ENCODE measurements at regions not wholly inside any gene's neighbourhood (a gene's known extent, or its start where the extent isn't known, plus 50 kb on each side); places are given as distances from the start of the nearest gene placed in this dataset.
A peak's percentile ranks its signal among the peaks of the same experiment; 100 is the strongest.
"Not testable (repeated sequence)": the region's sequence is repeated elsewhere in the genome, so short reads cannot be mapped to it uniquely, and the experiment has no call there.

DNA sequence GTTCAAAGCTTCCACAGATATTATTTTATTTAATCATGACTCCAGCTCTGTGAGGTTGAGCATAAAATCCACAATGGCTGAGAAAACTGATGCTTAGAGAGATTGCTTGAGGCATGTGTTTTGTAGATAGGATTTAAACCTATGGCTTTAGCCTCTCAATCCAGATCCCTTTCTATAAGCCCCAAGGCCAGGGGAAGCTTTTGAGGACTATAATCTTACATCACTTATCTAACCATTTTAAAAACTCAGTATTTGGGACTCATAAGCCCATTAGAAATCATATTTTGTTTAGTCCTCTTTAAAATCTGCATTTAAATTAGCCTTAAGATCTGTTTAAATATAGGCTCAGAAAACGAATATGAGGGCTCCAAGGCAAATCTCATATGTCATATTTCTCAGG, 135.4 kb upstream of the SERPINE2 start:
- DNase-seq: no peak

DNA sequence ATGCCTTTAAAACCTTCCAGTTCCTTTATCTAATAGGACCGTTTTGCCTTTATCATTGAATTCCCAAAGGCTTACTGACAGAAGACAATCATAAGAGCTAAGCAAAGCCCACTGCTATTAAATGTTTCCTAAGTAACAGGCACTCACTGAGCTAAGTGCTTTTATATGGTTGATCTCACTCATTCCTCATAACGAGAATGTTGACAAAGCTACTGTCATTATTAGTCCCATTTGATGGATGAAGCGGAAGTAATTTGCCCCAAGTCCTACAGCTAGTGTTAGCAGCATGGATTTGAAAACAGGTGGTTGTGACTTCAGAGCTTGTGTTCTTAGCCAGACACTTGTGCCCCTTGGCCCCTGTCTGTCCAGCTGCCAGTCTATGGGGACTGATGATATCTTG, 134.8 kb upstream of the SERPINE2 start:
- peak; percentile 59 for DNase-seq

DNA sequence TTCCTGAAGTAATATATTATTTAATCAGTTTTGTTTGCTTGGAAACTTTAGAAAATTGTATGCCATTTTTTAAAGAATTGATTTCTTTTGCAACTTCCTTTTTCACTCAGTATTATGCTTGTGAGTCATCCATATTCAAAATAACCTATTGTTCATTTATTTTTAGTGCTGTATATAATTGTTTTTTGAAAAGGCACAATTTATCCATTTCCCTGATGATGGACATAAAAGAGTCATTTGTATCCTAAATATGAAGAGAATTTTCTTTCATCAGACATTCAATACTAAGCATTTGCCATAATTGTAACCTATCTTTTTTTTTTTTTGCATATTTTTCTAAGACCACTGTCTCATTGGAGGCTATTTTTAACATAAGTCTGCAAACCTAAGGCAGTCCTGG, 134.1 kb upstream of the SERPINE2 start:
- no peak for DNase-seq

DNA sequence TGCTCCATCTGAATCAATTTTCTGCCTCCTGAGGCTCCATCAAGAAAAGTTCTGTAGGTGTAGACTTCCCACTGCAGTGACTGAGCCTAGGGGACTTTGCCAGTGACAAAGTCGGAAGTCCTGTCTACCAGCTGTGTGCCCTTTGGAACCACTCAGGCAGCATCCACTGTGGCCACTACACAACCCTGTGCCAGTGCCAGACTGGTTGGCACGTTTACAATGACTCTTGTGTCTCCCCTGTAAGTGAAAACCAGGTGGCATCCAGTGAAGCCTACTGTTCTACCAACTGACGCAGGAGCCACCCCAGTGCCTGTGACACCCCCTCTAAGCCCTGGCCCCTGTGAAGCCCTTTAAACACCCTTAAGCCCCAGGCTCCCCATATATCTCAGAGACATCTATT, 132.1 kb upstream of the SERPINE2 start:
- DNase-seq: no peak

DNA sequence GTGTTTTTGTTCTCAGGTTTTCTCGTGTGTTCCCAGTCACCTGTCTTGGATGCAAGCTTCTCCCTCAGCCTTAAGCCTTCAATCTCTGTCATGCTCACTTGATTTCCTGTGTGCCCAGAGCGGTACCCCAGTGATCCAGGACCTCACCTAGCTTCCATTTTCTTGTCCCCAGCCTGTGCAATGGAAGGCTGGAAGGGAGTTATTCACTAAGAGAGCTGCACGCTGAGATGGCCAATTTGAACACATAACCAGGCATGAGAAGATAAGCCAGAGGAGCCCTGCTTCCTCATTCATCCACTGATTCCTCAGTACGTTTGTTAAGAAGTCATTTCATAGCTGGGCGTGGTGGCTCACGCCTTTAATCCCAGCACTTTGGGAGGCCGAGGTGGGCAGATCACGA, 130.8 kb upstream of the SERPINE2 start:
- no peak for DNase-seq

DNA sequence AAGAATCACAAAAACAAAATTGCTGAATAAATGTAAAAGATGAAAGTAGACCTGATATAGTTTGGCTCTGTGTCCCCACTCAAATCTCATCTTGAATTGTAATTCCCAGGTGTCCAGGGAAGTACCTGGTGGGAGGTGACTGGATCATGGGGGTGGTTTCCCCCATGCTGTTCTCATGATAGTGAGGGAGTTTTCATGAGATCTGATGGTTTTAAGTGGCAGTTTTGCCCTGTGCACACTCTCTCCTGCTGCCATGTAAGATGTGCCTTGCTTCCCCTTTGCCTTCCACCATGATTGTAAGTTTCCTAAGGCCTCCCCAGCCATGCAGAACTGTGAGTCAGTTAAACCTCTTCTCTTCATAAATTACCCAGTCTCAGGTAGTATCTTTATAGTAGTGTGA, 128.7 kb upstream of the SERPINE2 start:
- not testable (repeated sequence) for DNase-seq

DNA sequence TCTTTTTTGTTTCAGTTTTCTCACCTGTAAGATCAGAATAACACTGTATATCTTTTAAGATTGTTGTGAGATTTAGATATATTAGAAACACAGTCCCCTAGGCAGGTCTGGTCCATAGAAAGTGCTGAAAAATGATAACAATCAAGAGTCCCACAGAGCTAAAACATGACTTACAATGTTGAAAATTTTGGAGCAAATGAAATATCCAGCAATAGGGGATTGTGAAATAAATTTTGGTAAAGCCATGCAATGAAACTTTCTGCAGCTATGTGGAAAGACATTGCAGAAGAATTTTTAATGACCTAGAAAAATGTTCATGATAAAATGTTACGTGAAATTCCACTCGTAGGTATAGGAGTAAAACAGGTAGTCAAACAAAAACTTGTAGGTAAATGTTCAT, 127.6 kb upstream of the SERPINE2 start:
- no peak for DNase-seq

DNA sequence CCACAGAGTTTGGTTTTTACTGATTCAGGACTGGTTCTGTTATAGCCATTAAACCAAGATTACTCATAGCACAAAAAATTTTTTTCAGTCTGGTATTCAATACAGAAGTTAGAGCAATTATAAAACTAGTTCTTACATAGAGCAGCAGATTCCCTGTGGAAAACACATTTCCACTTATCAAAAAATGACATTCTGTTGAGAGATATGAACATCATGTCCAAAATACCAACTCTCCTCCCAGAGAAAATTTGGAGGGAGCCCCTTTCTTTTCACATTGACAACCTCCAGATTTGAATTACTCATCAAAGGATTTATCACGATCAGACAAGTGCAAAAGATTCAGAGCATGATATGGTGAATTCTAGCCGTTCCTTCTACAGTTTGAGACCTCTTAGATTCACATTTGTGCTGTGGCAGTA, 126.8 kb upstream of the SERPINE2 start:
- DNase-seq: no peak

DNA sequence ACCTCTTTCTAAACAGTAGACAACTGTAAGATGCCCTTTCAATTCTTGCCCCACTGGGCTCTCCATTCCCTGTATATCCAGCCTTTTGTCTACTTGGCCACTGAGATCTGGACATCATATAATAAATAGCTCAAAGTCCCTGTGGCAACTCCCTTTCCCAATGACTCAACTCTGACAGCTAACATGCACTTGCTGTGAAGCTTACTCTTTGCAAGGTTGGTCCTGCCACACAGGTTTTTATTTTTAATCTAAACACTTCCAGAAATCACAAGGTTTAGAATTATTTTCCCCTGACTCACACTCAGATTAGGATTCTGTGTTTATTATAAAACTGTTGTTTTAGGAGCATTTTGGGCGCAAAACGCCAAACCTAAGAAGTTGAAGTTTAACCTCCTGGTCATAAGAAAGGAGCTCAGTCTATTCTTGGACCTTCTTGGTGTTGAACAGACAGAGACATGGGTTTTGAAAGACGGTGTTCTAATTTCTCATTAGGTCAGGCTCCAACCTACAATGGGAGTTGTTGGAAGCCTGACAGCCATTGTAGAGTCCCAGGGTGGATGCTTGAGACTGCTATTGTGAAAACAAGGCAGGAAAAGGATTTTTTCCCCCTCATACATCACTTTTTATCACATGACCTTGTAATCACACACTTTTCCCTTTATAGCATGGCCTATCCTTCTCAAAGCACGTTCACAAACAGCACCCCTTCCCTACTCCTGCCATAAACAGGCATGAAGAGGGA, 124.7 kb upstream of the SERPINE2 start:
- no peak for DNase-seq

DNA sequence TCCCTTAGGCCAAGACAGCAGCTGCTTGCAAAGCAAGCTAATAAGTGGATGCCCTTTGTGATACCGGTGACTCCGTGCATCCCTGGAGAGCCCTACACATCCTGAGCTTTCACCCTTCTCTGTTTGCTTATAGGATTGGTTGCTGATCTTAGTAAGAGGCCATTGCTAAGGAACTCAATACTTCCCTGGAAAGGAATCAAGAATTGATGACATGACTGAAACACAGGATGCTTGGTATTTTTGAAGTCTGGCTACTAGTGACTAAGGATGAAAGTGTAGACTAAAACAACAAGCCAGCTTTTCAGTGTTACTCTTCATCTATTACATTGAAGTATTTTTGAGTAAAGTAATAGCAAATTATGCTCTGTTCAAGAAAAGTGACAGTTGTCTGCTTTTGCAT, 123.0 kb upstream of the SERPINE2 start:
- no peak for DNase-seq

DNA sequence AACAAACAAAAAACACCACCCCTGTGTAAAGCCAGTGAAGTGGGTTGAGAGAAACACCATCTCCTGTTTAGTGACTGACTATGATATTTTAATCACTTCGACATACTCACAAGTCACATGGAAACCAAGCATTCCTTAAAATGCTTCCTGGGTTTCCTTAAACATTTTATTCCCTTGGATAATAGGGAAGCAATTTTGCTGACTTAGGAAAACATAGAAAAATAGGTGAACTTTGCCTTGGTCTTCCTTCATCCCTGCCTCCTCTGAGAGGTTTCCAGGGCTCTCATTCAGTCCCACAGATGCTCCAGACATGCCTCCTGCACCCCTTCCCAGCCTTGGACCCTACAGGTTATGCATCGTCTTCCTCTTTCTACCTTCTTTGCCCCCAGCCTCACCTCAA, 122.6 kb upstream of the SERPINE2 start:
- no peak for DNase-seq

DNA sequence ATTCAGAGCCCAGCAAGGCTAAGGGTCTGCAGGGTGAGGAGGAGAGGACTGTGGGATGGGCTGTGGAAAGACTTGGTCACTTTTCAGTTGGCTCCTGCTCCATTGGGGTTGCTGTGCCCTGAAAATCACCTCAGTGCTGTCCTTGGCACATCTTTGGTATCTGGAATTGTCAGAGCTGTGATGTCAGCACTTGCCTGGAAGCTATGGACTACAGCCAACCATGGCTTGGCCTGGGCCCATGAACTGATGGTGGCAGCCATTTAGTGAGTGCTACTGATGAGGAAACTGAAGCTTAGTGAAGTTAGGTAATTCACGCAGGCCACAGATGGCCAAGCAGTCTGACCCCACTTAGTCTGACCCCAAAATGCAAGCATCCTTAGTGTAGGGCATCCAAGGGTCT, 121.8 kb upstream of the SERPINE2 start:
- no peak for DNase-seq

DNA sequence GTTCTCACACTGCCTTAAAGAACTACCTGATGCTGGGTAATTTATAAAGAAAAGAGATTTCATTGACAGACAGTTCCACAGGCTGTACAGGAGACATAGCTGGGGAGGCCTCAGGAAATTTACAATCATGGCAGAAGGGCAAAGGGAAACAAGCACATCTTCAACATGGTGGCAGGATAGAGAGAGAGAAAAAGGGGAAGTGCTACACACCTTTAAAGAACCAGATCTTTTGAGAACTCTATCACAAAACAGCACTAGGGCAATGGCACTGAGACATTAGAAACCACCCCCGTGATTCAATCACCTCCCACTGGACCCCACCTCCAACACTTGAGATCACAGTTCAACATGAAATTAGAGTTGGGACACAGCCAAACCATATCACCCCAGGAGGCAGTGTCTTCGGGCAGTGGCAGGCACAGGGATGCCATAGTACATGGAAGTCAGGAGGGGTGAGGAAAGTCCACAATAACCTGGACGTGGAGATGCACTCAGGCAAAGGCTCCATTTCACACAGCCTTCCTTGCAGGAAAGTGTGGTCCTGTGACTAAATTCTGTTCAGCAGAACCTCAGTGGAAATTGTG, 120.4 kb upstream of the SERPINE2 start:
- no peak for DNase-seq

DNA sequence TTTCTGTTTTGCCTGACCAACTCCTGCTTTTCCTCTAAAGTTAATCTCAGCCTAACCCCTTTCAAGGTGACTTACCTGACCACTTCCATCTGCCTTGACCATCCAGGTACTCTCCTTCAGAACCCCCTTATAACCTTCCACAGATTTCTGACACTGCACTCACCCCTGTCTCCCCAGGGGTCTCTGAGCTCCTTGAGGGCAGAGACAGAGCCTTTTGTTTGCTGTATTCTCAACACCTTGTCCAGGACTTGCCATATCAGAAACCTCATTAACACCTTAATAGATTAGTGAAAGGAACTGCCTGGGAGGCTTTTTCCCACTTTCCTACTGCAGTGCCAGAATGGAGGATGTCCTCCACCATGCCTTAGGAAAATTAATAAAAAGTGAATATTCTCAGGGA, 119.7 kb upstream of the SERPINE2 start:
- no peak for DNase-seq

DNA sequence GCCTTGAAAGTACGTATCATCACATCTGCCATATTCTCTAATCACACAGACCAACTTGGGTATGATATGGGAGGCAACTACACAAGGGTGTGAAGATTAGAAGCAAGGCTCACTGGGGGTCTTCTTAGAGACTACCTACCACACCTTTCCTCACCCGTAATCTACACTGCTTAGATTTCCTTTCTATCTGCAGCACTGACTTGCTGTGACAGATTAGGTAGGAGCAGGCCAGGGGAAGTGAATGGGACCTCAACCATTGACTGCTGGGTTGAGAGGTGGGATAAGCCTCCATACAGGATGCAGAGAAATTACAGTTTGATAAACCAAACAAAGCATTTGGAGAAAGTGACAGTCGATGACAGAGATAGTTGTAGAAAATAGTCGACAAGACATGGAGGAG, 119.0 kb upstream of the SERPINE2 start:
- DNase-seq: no peak

DNA sequence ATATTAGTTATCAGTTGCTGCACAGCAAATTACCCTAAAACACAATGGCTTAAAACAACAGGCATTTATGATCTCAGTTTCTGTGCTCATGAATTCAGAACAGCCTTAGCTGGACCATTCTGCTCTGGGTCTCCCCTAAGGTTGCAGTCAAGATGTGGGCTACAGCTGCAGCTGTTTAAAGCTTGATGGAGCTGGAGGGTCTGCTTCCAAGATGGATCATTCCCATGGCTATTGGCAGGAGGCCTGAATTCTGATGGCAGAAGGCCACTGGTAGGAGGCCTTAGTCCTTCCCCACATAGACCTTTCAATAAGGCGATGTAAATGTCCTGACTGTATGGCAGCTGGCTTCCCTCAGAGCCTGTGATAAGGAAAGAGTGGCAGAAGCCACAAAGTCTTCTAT, 118.6 kb upstream of the SERPINE2 start:
- no peak for DNase-seq

DNA sequence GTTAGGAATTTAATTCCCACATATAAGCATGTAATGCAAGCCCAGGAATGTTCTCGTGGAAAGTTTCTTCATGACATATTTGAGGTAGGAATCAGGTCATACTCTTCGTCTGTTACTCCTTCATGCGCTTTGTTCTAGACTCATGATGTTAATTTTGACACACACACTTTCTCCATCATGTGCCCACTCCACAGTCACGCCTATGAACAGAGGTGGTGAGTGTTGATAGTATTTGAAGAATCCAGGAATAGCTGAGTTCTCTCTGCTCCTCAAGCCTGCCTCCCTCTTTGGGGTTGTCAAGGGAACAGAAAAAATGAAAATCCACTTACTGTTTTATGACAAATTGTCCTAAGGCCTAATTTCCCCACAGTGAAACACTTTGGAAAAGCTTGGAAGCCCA, 117.3 kb upstream of the SERPINE2 start:
- no peak for DNase-seq

DNA sequence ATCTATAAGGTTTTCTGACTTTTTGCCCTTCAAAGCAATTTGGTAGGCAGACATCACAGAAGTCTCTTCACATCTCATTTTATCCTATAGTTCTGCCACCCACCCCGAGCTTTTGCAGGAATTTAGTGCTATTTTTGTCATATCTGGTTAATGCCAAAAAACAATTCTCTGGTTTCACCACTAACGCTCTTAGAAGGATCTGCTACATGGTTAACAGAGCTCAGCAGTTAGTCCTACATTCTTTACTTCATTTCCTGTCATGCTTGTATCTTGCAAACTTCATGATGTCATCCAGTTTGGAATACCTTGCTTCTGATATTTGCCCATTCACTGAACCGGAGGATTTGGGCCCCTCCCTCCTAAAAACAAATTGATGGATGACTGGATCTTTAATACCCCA, 116.8 kb upstream of the SERPINE2 start:
- DNase-seq: no peak

DNA sequence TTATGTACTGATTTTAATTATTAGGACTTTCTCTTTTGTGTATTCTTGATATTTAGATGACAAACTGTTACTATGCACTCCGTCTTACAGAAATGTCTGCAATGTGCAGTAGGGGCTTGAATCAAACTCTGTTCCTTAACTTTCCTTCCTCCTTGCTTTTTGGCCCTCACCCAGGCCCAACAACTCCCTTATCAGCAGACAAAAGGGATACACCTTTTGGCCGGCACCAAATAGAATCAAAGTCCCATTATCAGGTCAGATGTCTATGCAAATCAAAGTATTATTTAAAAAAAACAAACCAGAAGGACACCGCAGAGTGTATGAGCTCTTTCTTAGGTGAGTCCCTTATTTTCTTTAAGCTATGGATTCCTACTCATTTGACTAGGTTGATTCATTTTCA, 116.3 kb upstream of the SERPINE2 start:
- no peak for DNase-seq

DNA sequence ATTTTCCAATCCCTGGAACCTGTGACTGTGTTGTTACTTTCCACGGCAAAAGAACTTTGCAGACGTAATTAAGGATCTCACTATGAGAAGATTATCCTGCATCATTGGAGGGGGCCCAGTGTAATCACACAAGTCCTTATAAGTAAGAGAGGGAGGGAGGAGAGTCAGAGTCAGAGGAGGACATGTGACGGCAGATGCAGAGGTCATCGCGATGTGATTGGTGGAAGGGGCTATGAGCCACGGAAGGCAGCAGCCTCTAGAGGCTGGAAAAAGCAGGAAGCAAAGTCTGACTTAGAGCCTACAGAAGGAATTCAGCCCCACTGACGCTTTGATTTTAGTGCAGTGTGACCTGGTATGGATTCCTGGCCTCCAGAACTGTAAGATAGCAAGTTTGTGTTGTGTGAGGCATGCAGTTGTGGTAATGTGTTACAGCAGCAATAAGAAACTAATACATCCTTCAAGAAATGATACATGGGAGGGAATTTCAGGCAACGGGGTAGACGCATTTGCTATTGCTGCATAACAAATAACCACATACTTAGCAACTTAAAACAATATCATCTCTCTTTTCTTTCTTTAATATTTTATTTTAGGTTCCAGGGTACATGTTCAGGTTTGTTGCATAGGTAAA, 112.7 kb upstream of the SERPINE2 start:
- DNase-seq: no peak

DNA sequence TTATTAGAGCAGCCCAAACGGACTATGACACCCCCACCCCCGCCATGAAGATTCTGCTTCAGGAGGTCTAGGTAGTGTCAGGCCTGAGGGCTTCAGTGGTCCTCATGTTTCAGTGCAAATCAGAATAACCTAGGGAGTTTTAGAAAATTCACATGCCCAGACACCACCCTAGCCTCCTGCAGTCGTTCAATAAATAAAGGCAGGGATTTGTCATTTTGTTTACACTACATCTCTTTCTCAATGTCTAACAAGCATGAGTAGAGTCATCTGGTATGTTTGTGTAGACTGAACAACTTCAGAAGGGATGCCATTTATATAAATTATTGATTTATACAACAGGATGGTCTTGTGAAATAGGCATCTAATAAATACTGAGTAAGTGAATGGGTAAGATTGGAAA, 112.1 kb upstream of the SERPINE2 start:
- DNase-seq: no peak

DNA sequence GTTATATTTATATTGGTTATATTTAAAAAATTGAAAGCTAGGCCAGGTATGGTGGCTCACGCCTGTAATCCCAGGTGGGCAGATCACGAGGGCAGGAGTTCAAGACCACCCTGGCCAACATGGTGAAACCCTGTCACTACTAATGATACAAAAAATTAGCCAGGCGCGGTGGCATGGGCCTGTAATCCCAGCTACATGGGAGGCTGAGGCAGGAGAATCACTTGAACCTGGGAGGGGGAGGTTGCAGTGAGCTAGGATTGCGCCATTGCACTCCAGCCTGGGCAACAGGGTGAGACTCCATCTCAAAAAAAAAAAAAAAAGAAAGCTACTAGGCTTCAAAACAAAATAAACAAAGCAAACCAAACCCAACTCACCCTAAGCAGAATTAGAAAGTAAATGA, 109.0 kb upstream of the SERPINE2 start:
- DNase-seq: not testable (repeated sequence)

DNA sequence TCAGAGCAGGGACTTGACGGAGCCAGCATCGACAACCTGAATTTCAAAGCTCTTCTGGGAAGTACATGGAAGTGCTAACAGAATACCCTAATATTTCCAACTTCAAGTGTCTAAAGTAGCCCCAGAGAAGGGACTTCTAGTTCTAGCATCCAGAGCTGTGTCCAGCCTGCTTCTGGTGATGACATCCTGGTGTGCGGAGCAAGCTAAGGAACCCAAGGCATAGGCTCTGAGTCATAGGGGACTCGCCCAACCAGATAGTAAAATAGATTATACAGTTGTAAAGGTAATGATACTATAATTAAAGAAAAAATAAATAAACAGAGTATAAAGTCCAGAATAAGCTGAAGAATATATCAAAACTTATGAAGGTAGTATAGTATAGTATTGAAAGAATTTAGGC, 108.1 kb upstream of the SERPINE2 start:
- no peak for DNase-seq

DNA sequence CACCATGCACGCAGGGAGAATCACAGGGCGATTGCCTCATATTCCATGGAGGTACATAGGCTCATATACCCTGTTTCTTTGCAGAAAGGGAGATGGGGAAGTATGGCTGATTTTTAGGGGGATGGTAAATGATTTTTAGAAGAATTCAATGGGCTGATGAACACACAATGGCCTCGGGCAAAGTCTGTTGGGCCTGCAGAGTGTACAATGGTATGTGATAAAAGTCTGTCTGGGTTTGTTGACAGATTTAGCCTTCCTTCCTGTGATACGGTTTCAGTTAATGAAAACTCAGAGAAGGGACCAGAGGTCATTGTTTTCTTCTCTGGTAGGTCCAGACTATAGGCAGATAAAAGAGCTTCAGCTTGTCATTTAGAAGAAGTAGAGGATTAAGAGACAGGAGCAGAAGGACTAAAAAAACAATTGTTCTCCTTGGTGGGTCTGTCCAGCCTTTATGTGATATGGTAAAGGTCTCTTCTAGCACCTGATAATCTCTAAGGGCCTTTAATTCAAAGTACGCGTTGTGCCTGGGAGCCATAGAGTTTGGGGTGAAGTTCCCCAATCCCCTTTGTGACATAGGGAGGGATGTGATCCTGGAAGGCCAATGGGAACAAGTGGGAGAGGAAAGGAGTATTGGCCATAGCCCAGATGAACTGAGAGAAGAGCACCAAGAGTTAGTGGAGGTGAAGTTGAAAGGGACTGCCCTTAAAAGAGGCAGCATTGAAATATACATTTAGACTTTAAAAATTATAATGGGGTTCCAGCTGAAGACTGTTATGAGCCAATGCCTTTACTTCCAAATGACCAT, 107.5 kb upstream of the SERPINE2 start:
- DNase-seq: no peak
